H54 (cell line): ENCODE measurements at regions not wholly inside any gene's neighbourhood (a gene's known extent, or its start where the extent isn't known, plus 50 kb on each side); places are given as distances from the start of the nearest gene placed in this dataset.

Source experiments
- DNase-seq: peaks from one replicate; pipeline ENCODE4 v3.0.0; 2011; ENCODE audit warnings: low spot score, mixed read lengths; ENCODE audit not compliant: insufficient read length
- FAIRE-seq: peaks from 3 replicates; lab custom pipeline; 2011; peaks lifted over from hg19 to GRCh38; lab: Jason Lieb, UNC
- POLR2A ChIP-seq: IDR thresholded peaks from 2 replicates; pipeline ENCODE4 v1.6.1; 2011; ENCODE audit warnings: low read depth, mild to moderate bottlenecking, low read length

- TF ChIP-seq POLR2A, result no peak
- no peak for DNase-seq
- no peak for FAIRE-seq
Observed at GRCh38 chr6:126937426-126937825, 181.0 kb upstream of the RSPO3 start.

- TF ChIP-seq POLR2A, result no peak
- FAIRE-seq, result no peak
- DNase-seq, result no peak
Observed at GRCh38 chr6:126939784-126940183, 178.7 kb upstream of the RSPO3 start.

- TF ChIP-seq POLR2A, result no peak
- DNase-seq (no peak), FAIRE-seq (no peak)
Observed at GRCh38 chr6:126941751-126942150, 176.7 kb upstream of the RSPO3 start.

- DNase-seq (no peak), FAIRE-seq (no peak)
- no peak for TF ChIP-seq POLR2A
Observed at GRCh38 chr6:126944512-126944911, 174.0 kb upstream of the RSPO3 start.

GRCh38 chr6:126945150-126945685, 173.3 kb upstream of the RSPO3 start:
- FAIRE-seq, result no peak
- TF ChIP-seq POLR2A, result no peak
- DNase-seq, result no peak

GRCh38 chr6:126945812-126946360, 172.6 kb upstream of the RSPO3 start:
- no peak for DNase-seq
- TF ChIP-seq POLR2A, result no peak
- FAIRE-seq, result no peak

- FAIRE-seq, result no peak
- no peak for DNase-seq
- TF ChIP-seq POLR2A, result no peak
Observed at GRCh38 chr6:126947070-126947469, 171.4 kb upstream of the RSPO3 start.

GRCh38 chr6:126949786-126950185, 168.7 kb upstream of the RSPO3 start:
- no peak for TF ChIP-seq POLR2A
- FAIRE-seq (no peak), DNase-seq (no peak)

- no peak for TF ChIP-seq POLR2A
- DNase-seq (no peak), FAIRE-seq (no peak)
Observed at GRCh38 chr6:126955621-126956020, 162.8 kb upstream of the RSPO3 start.

- no peak for TF ChIP-seq POLR2A
- FAIRE-seq (no peak), DNase-seq (no peak)
Observed at GRCh38 chr6:126957721-126958120, 160.8 kb upstream of the RSPO3 start.

GRCh38 chr6:126959765-126960164, 158.7 kb upstream of the RSPO3 start:
- FAIRE-seq (no peak), DNase-seq (no peak)
- TF ChIP-seq POLR2A, result no peak

- TF ChIP-seq POLR2A, result no peak
- FAIRE-seq (no peak), DNase-seq (no peak)
Observed at GRCh38 chr6:126963077-126963809, 155.2 kb upstream of the RSPO3 start.

GRCh38 chr6:126967296-126968005, 151.0 kb upstream of the RSPO3 start:
- DNase-seq (no peak), FAIRE-seq (no peak)
- TF ChIP-seq POLR2A, result no peak

GRCh38 chr6:126976253-126976797, 142.1 kb upstream of the RSPO3 start:
- no peak for FAIRE-seq
- no peak for DNase-seq
- no peak for TF ChIP-seq POLR2A
